Motor neuron (in vitro differentiated cells): ENCODE measurements at regions not wholly inside any gene's neighbourhood (a gene's known extent, or its start where the extent isn't known, plus 50 kb on each side); places are given as distances from the start of the nearest gene placed in this dataset.
A peak's percentile ranks its signal among the peaks of the same experiment; 100 is the strongest.

ENCODE experiments used
- ATAC-seq, 8 experiments: fragments of 200-7000 bp; cut with Tn5 transposase; replicated peaks in 6 of 8; 2 replicates each; pipeline ENCODE4 v1.8.0; 2021; ENCODE audit warnings: mild to moderate bottlenecking in 8 of 8, moderate library complexity in 8 of 8
- H3K27ac ChIP-seq, 2 donors: fragments of 250-450 bp; sonication (Bioruptor Pico); 2 replicates each; pipeline ENCODE4 v1.9.0; 2021; ENCODE audit warnings: antibody characterized with exemption in 2 of 2, mild to moderate bottlenecking in 2 of 2, moderate library complexity in 1 of 2
- H3K4me1 ChIP-seq, 2 donors: fragments of 250-450 bp; sonication (Bioruptor Pico); replicated peaks in 1 of 2; 2 replicates each; pipeline ENCODE4 v1.6.1; 2021; ENCODE audit warnings: antibody characterized with exemption in 2 of 2, mild to moderate bottlenecking in 2 of 2, moderate library complexity in 1 of 2
- H3K4me3 ChIP-seq, 5 donors: fragments of 250-450 bp; sonication (Bioruptor Pico); 2 replicates each; pipeline ENCODE4 v1.9.0; 2021; ENCODE audit warnings: antibody characterized with exemption in 5 of 5, mild to moderate bottlenecking in 5 of 5, moderate library complexity in 4 of 5
- WGBS, 10 experiments: fragments of 450-650 bp; shearing (Covaris generic); methylation state at CpG; one replicate each; pipeline ENCODE4 v1.0.0; 2022; 5-methylcytosine and 5-hydroxymethylcytosine counted together
- in situ Hi-C, 9 experiments: fragments of 400-800 bp; cut with MboI; loops; one replicate each; pipeline ENCODE4 v1.15.0; 2021; ENCODE audit warnings: low sequenced_read_pairs in 9 of 9, low pct_unique_long_range_greater_than_20kb in 2 of 9; ENCODE audit not compliant: unreplicated experiment in 9 of 9

DNA sequence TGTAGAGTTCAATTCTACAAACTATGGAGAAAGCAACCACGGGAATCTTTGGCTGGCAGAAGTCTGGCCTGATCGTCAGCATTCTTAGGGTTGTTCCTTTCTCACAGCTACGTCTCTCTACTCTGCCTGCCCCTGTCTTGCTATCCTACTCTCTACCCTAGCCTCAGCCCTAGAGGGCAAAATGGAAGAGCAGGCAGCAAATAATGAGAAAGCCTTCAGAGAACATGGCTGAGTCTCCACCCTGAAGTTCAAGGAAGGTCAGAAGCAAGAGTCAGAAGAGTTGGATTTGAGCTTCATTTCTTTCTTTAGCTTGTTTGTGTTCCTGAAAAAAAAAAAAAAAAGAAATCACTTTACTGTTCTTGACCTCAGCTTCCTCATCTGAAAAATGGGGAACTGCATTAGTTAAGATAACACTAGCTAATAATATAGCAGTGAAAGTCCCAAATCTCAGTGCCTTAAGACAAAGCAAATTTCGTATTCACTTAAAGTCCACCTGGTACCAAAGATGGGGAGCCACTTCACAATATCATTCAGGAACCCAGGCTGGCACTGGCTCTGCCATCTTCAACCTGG lies 50.2 kb upstream of the CCND2 start:
- 24 to 100% (median 85%) methylated on average over 2 to 4 of the region's 4 CpGs; no CpG with 5 or more reads in 2 of the 10 experiments for WGBS, 10 experiments
- in situ Hi-C loops = no loop called here
- Histone ChIP-seq H3K27ac (no peak overlapping the region), H3K4me3 (no peak overlapping the region), H3K4me1 (no peaks in the 10 kb centered on the region)
- ATAC-seq = no peak

- Histone ChIP-seq H3K4me1 (no peaks in the 10 kb centered on the region), H3K27ac (no peak overlapping the region), H3K4me3 (no peak overlapping the region)
- in situ Hi-C loops = no loop called here
- ATAC-seq = no peak
Measured at GRCh38 chr12:4221258-4221620, 52.3 kb upstream of the CCND2 start.

DNA sequence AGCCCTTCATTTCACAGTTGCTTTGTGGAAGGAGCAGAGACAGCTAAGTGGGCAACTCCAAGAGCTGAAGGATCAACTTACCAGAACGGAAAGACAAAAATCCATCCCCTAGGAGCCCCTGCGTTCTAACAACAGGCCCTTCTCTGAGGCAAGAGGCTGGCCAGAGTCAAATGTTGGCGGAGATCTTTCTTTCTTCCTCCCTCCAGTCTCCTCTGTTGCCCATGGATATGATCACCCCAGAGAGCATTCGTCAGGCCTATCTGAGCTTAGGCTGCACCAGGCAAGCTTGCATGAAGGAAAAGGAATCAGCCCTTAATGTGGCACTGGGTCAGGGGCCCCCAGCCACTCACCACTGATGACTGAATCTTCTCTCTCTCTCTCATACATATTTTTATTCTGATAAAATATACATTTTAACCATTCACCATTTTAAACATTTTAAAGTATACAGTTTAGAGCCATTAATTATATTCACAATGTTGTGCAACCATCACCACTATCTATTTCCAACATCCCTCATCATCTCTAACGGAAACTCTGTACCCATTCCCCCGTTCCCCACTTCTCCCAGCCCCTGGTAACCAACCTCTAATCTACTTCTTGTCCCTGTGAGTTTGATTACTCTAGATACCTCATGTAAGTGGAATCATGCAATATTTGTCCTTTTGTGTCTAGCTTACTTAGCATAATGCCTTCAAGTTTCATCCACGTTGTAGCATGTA lies 52.9 kb upstream of the CCND2 start:
- no peaks in the 10 kb centered on the region for H3K4me1 ChIP-seq
- in situ Hi-C loops = no loop called here
- H3K27ac ChIP-seq = no peak overlapping the region
- H3K4me3 ChIP-seq = no peak overlapping the region
- WGBS, 10 experiments = 4 to 100% (median 64%) methylated on average over 1 to 6 of the region's 7 CpGs
- ATAC-seq = peak in 1 of 8 experiments; percentile 15

- Histone ChIP-seq H3K4me1 (no peaks in the 10 kb centered on the region), H3K4me3 (no peak overlapping the region), H3K27ac (no peak overlapping the region)
- in situ Hi-C loops = no loop called here
- no peak for ATAC-seq
- 15 to 91% (median 80%) methylated on average over 1 to 5 of the region's 6 CpGs; no CpG with 5 or more reads in 1 of the 10 experiments for WGBS, 10 experiments
Measured at GRCh38 chr12:4217091-4217490, 56.5 kb upstream of the CCND2 start.

DNA sequence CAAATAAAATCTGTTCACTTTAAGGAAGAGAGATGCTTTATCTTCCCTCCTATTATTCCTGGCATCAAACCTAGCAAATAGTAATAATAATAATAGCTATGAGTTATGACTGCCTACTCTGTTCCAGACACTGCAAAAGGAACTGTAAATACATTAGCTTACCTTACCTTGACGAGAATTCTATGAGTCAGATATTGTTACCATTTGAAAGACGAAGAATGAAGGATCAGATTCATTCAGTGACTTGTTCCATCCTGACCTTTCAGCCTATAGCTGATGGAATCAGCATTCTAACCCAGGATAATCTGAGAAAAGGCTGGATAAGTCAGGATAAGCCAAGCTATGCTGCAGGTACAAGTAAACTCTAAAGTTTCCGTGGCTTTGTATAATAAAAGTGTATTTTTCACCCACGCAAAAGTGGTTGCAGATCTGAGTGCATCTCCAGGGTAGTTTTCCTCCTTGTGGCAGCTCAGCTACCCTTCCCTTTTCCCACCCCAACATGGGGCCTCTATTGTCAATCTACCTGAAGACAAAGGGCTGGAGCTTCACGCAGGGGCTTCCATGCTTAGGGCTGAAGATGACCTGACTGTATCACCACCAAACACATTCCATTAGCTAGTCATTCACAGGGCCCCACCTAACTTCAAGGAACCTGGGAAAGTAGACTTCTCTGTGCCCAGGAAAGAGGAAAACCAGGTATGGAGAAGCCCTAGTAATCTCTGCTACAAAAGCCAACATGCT lies 57.2 kb upstream of the CCND2 start:
- Histone ChIP-seq H3K27ac (no peak overlapping the region), H3K4me3 (no peak overlapping the region), H3K4me1 (no peaks in the 10 kb centered on the region)
- ATAC-seq = no peak
- WGBS, 10 experiments = 19 to 92% (median 63%) methylated on average over 1 to 5 of the region's 5 CpGs; no CpG with 5 or more reads in 2 of the 10 experiments
- in situ Hi-C loops = no loop called here

DNA sequence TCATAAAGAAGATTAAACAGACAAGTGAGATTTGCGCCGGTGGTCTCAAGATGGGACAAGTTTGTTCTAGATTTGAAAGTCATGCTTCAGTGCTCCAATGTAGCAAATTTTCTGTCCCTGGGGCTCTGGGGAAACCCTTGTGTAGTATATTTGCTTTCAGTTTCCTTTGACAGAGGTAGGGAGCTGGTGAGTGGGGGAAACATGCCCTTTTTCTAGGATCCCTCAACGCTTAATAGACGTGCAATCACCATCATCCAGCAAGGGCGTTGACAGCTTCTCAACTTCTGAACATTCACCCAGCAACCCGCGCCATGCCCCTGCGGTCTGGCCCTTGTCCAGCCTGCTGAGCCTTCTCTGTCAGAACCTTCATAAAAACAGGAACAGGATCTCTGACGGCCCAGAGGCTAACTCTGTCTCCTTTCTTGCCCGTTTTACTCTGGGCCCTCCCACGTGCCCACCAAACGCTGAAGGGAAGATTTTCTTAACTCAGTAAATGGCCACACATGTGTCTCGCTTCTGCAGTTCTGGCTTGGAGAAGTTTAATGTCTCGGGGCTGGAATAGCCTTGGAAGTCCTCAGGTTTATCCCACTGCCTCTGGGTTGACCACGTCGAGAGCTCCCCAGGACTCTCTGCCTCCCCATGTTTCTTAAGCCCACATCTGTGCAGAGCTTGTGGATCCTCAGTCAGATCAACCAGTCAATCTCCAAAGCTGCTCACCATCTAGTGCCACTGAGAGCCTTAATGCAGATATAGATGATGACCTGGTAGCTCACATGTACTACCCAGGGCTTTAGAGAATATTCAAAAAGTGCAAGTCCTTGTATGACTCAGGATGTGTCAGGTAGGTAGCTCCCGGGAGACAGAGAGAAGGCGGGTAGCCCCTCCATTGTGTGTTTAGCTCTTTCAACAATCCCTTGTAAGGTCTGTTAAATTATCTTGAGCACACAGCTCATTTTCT lies 58.1 kb upstream of the CCND2 start:
- no peak overlapping the region for H3K4me3 ChIP-seq
- no peaks in the 10 kb centered on the region for H3K4me1 ChIP-seq
- peak in 1 of 8 experiments; percentile 44 for ATAC-seq
- in situ Hi-C loops = no loop called here
- no peak overlapping the region for H3K27ac ChIP-seq
- 0 to 100% (median 81%) methylated on average over 2 to 11 of the region's 18 CpGs; no CpG with 5 or more reads in 2 of the 10 experiments for WGBS, 10 experiments

DNA sequence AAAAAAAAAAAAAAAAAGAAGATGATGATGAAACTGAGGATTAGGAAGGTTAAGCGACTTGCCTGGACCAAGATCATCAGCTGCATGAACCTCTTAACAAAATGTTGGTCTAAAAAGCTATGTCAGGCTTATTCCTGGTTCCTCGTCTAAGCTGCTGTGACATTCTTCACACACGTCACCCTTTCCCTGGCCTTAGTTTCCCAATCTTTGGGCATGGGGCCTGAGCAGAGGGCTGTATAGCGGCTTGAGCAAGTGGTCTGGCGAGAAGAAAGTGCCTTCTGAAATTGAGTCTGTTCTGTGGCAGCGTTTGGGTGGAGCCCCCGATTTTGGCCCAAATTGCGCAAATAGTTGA lies 58.7 kb upstream of the CCND2 start:
- Histone ChIP-seq H3K4me3 (no peak overlapping the region), H3K4me1 (no peaks in the 10 kb centered on the region), H3K27ac (no peak overlapping the region)
- no peak for ATAC-seq
- 0 to 92% (median 75%) methylated on average over 1 to 8 of the region's 8 CpGs for WGBS, 10 experiments
- in situ Hi-C loops = no loop called here

GRCh38 chr12:4213471-4213870 lies 60.1 kb upstream of the CCND2 start:
- Histone ChIP-seq H3K4me1 (no peaks in the 10 kb centered on the region), H3K27ac (no peak overlapping the region), H3K4me3 (no peak overlapping the region)
- 10 to 94% (median 71%) methylated on average over 1 to 6 of the region's 6 CpGs; no CpG with 5 or more reads in 2 of the 10 experiments for WGBS, 10 experiments
- ATAC-seq = no peak
- in situ Hi-C loops = no loop called here

- in situ Hi-C loops = no loop called here
- 14 to 100% (median 100%) methylated on average over 1 to 2 of the region's 2 CpGs; no CpG with 5 or more reads in 3 of the 10 experiments for WGBS, 10 experiments
Measured at GRCh38 chr12:4212845-4213244, 60.7 kb upstream of the CCND2 start.

GRCh38 chr12:4211372-4211771 lies 62.2 kb upstream of the CCND2 start:
- Histone ChIP-seq H3K4me3 (no peak overlapping the region), H3K27ac (no peak overlapping the region), H3K4me1 (no peaks in the 10 kb centered on the region)
- no peak for ATAC-seq
- in situ Hi-C loops = no loop called here
- 39 to 100% (median 89%) methylated on average over 1 to 10 of the region's 10 CpGs; no CpG with 5 or more reads in 2 of the 10 experiments for WGBS, 10 experiments

More at GRCh38 chr12:4212845-4213244, 60.7 kb upstream of the CCND2 start:
- ATAC-seq = no peak
- no peak overlapping the region for H3K27ac ChIP-seq
- H3K4me3 ChIP-seq = no peak overlapping the region
- H3K4me1 ChIP-seq = no peaks in the 10 kb centered on the region

DNA sequence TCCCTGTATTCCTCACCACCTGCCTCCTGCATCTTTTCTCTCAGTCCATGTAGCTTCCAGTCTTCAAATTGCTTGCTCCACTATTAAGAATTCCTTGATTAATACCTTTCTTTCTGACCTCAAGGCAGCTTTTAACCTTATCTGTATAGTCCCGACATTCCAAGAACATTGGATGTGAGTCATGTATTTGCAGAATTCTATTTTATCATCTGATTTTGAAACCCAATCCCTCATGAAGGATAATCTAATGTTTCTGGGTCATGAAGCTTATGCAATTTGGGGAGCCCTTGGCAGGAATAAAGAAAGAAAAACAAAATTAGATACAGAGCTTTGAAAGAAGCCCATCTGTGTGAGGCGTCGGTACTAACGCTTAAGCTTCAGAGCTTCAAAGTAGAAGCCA lies 63.4 kb upstream of the CCND2 start:
- Histone ChIP-seq H3K4me3 (no peak overlapping the region), H3K27ac (no peak overlapping the region), H3K4me1 (no peaks in the 10 kb centered on the region)
- ATAC-seq = no peak
- in situ Hi-C loops = no loop called here
- WGBS, 10 experiments = 0 to 94% (median 76%) methylated on average over 1 to 4 of the region's 4 CpGs; no CpG with 5 or more reads in 1 of the 10 experiments

- 45 to 90% (median 80%) methylated on average over 1 to 4 of the region's 9 CpGs; no CpG with 5 or more reads in 7 of the 10 experiments for WGBS, 10 experiments
- Histone ChIP-seq H3K27ac (no peak overlapping the region), H3K4me3 (no peak overlapping the region), H3K4me1 (no peaks in the 10 kb centered on the region)
- no peak for ATAC-seq
- in situ Hi-C loops = no loop called here
Measured at GRCh38 chr12:4206470-4206869, 67.1 kb upstream of the CCND2 start.
